MCF 10A (cell line): ENCODE measurements at regions not wholly inside any gene's neighbourhood (a gene's known extent, or its start where the extent isn't known, plus 50 kb on each side); places are given as distances from the start of the nearest gene placed in this dataset.
"Not testable (repeated sequence)": the region's sequence is repeated elsewhere in the genome, so short reads cannot be mapped to it uniquely, and the experiment has no call there.

ENCODE experiments used
- BruUV-seq: library from RNA; stranded (reverse); fragments of 400-500 nt; replicated peaks from 2 replicates; lab custom pipeline; 2021; lab: Mats Ljungman, UMichigan
- CTCF ChIA-PET: fragments of 300-600 bp; sonication (Branson Sonifier 250); formaldehyde crosslinking; extraction: SDS; loops from one replicate; lab custom pipeline; 2021; ENCODE audit warnings: antibody characterized with exemption, inconsistent platforms; lab: Yijun Ruan, JAX
- POLR2A ChIA-PET: fragments of 300-600, 350-650 bp; sonication (Branson Sonifier 250); formaldehyde crosslinking; extraction: SDS; loops from one replicate; lab custom pipeline; 2020; ENCODE audit warnings: antibody characterized with exemption, inconsistent platforms; lab: Yijun Ruan, JAX
- DNase-seq: peaks from one replicate; pipeline ENCODE4 v3.0.0-alpha.2; 2018; ENCODE audit not compliant: unreplicated experiment
- H3K27ac Mint-ChIP-seq: one replicate; pipeline ENCODE4 v1.8.0; 2022; ENCODE audit warnings: mild to moderate bottlenecking, low read depth, mixed read lengths; ENCODE audit not compliant: unreplicated experiment
- H3K27me3 Mint-ChIP-seq: one replicate; pipeline ENCODE4 v1.8.0; 2022; ENCODE audit warnings: mixed read lengths; ENCODE audit not compliant: insufficient read depth, unreplicated experiment
- H3K36me3 Mint-ChIP-seq: one replicate; pipeline ENCODE4 v1.8.0; 2022; ENCODE audit warnings: mild to moderate bottlenecking, moderate library complexity, mixed read lengths; ENCODE audit not compliant: insufficient read depth, unreplicated experiment
- H3K4me1 Mint-ChIP-seq: one replicate; pipeline ENCODE4 v1.8.0; 2022; ENCODE audit warnings: mixed read lengths; ENCODE audit not compliant: insufficient read depth, unreplicated experiment
- H3K4me3 Mint-ChIP-seq: one replicate; pipeline ENCODE4 v1.8.0; 2022; ENCODE audit warnings: mild to moderate bottlenecking, moderate library complexity, mixed read lengths; ENCODE audit not compliant: unreplicated experiment
- H3K9me3 Mint-ChIP-seq: one replicate; pipeline ENCODE4 v1.8.0; 2022; ENCODE audit warnings: mixed read lengths; ENCODE audit not compliant: unreplicated experiment
- intact Hi-C: fragments of 100-400 bp; cut with micrococcal nuclease; formaldehyde crosslinking; loops from 2 replicates; pipeline ENCODE4 v1.14.1; 2022
- TF ChIP-seq, protein P1 (sequence below): fragments of 200-600 bp; IDR thresholded peaks from one replicate; pipeline ENCODE4 v1.8.0; 2022; ENCODE audit warnings: antibody characterized with exemption, mild to moderate bottlenecking; ENCODE audit not compliant: unreplicated experiment

DNA sequence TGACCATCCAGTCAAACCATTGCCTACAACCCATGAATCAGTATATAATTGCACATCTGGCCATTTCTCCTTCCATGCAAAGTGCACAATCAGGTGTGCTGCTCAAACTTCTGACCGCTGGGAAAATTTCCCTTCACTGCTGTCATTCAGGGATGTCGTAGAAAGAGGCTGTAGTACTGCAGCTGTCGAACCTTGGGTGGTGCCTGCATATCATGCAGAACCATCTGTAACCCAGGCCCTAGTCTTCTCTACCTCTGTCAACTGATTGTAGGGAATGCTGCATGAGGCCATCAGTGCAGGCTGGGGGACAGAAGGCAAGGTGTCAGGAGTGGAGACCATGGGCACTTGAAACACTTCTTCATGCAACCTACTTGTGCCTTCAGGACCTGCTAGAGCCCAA lies 267.5 kb downstream of the CALCRL start:
- intact Hi-C loops, result no loop called here
- TF ChIP-seq, protein P1, sequence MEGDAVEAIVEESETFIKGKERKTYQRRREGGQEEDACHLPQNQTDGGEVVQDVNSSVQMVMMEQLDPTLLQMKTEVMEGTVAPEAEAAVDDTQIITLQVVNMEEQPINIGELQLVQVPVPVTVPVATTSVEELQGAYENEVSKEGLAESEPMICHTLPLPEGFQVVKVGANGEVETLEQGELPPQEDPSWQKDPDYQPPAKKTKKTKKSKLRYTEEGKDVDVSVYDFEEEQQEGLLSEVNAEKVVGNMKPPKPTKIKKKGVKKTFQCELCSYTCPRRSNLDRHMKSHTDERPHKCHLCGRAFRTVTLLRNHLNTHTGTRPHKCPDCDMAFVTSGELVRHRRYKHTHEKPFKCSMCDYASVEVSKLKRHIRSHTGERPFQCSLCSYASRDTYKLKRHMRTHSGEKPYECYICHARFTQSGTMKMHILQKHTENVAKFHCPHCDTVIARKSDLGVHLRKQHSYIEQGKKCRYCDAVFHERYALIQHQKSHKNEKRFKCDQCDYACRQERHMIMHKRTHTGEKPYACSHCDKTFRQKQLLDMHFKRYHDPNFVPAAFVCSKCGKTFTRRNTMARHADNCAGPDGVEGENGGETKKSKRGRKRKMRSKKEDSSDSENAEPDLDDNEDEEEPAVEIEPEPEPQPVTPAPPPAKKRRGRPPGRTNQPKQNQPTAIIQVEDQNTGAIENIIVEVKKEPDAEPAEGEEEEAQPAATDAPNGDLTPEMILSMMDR, result no peak
- H3K27me3 Mint-ChIP-seq, result no peaks in the 10 kb centered on the region
- H3K9me3 Mint-ChIP-seq, result peaks cover 5% of the 10 kb centered on the region
- no peak overlapping the region for H3K4me3 Mint-ChIP-seq
- no TSS peak for BruUV-seq
- no peak overlapping the region for H3K27ac Mint-ChIP-seq
- H3K4me1 Mint-ChIP-seq, result no peaks in the 10 kb centered on the region
- POLR2A ChIA-PET, result no interaction called here
- DNase-seq, result no peak
- CTCF ChIA-PET, result no interaction called here
- H3K36me3 Mint-ChIP-seq, result no peaks in the 10 kb centered on the region

DNA sequence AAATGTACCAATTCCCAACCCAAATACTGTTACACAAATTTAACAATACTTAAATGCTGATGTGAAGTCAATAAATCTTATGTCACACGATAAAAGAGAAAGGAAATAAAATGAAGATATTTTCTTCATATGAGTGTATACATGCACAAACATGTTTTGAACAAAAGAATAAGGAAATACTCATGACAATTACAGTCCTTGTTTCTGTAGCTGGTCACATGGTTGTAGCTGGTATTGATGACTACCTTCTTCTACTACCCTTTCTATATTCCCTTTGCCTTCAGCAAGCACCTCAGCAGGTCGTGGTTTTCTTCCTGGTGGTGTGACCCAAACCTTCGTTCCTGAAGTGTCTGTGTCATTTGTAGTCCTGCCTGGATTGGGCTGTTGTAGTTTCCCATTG lies 269.2 kb downstream of the CALCRL start:
- H3K27me3 Mint-ChIP-seq, intact Hi-C loops, H3K27ac Mint-ChIP-seq, POLR2A ChIA-PET, H3K4me1 Mint-ChIP-seq, CTCF ChIA-PET, BruUV-seq, H3K4me3 Mint-ChIP-seq, H3K9me3 Mint-ChIP-seq, DNase-seq, H3K36me3 Mint-ChIP-seq: not testable (repeated sequence)

DNA sequence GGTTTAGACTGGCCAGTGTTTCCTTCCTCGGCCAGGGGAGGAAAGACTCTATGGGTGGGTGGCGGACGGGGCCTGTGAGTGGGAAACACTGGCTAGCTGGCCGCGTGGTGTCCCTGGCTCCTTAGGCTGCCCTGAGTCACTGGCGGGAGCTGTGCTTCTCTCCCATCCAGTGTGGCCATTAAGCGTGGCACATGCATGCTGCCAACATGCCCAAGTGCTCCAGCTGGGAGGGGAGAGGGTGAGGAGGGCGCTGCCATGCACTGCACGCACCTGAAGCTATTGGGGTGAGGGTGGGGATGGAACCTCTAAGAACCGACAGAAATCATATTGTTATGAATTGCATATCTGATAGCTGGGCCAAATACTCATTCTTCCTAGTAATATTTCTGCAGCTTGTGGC lies 270.8 kb downstream of the CALCRL start:
- POLR2A ChIA-PET, result no interaction called here
- no peak for DNase-seq
- Mint-ChIP-seq H3K4me3 (no peak overlapping the region), H3K4me1 (no peaks in the 10 kb centered on the region), H3K27me3 (no peaks in the 10 kb centered on the region), H3K9me3 (no peaks in the 10 kb centered on the region), H3K36me3 (no peaks in the 10 kb centered on the region), H3K27ac (no peak overlapping the region)
- TF ChIP-seq, protein P1, result no peak
- BruUV-seq, result no TSS peak
- CTCF ChIA-PET, result interaction anchor here (1.1 to 1.4 kb wide), 2 partner anchors 13 to 317 kb away, joined by 3 read pairs; no protein-coding TSS in a partner anchor
- intact Hi-C loops, result no loop called here

DNA sequence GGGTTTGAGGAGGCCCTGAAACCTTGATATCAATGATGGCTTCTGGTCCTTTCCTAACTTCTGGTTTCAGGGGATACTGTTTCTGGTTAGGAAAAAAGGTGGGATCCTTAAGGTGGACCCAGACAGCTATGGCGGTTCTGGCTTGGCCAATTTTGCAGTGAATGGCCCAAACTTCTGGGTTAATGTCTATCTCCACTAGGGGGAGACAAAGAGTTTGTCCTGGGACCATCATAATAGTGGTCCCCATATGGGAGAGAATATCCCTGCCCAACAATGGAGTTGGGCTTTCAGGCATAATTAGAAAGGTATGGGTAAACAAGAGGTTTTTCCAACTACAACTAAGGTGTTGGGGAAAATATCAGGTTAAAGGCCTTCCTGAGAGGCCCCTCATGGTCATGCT lies 273.5 kb downstream of the CALCRL start:
- Mint-ChIP-seq H3K36me3 (no peaks in the 10 kb centered on the region), H3K27ac (no peak overlapping the region), H3K27me3 (no peaks in the 10 kb centered on the region), H3K4me3 (no peak overlapping the region), H3K4me1 (no peaks in the 10 kb centered on the region), H3K9me3 (no peaks in the 10 kb centered on the region)
- ChIA-PET CTCF (interaction anchor here (0.6 to 1.1 kb wide), 2 partner anchors 9 to 20 kb away, joined by 4 read pairs; no protein-coding TSS in a partner anchor), POLR2A (no interaction called here)
- intact Hi-C loops, result no loop called here
- TF ChIP-seq, protein P1, result peak; percentile 34
- BruUV-seq, result no TSS peak
- no peak for DNase-seq

DNA sequence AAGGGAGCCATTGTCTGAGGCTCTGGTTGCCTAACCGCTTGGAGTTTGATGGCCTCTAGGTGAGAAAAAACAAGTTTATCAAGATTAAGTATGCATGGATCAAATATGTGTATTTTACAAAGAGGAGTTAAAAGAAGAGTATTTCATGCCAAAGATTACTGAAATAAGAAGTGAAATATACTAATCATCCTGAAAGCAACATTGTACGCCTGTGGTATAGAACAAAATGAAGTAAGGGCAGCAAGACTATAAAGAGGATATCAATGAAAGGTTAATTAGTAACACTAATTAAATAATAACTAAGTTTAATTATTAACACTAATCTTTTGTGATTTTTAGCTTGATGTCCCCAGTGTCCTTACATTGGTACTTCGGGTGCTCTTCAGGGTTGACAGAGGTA lies 276.7 kb downstream of the CALCRL start:
- Mint-ChIP-seq H3K4me1 (peaks cover 3% of the 10 kb centered on the region), H3K27ac (no peak overlapping the region), H3K4me3 (no peak overlapping the region), H3K36me3 (no peaks in the 10 kb centered on the region), H3K9me3 (no peaks in the 10 kb centered on the region), H3K27me3 (no peaks in the 10 kb centered on the region)
- ChIA-PET CTCF (no interaction called here), POLR2A (no interaction called here)
- intact Hi-C loops, result no loop called here
- TF ChIP-seq, protein P1, result no peak
- no peak for DNase-seq
- BruUV-seq, result no TSS peak
